ENCODE measurements at regions not wholly inside any gene's neighbourhood (a gene's known extent, or its start where the extent isn't known, plus 50 kb on each side); places are given as distances from the start of the nearest gene placed in this dataset.

DNA sequence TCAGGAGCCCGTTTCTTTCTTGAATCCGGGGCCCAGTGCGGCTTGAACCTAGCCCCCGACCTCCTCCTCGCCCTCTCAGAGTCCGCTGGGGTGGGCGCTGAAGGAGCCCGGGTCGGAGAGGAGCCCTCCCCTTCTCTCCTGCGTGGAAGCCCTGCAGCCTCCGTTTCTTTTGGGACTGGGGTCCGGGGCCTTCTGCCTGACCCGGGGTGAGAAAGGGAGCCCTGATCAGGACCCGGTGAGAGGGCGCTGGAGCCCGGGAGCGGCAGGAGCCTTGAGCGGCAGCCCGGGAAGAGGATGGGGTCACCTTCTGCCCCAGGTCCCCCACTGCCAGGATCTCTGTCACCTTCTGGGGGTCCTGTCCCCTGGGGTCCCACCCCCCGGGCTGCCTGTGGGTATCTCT lies 162.3 kb downstream of the ZNF33B start:
- Histone ChIP-seq H2BK15ac (ENCODE audit: low read depth, low read length) (no peak overlapping the region), H3K9me3 (ENCODE audit: control insufficient read depth, insufficient read depth, low read length) (peaks cover 2% of the 10 kb centered on the region), H3K14ac (replicated peaks; ENCODE audit: low read depth, low read length) (no peak overlapping the region), H3K4ac (ENCODE audit: low read depth, low read length) (no peak overlapping the region), H3K56ac (ENCODE audit: extremely low read depth, insufficient read depth, low read length) (no peak overlapping the region), H4K20me1 (ENCODE audit: insufficient read depth, low read length) (no peaks in the 10 kb centered on the region), H2AK9ac (replicated peaks; ENCODE audit: low read depth, low read length, poor library complexity) (no peak overlapping the region), H3K9ac (ENCODE audit: low read depth, low read length) (0 out of 2 replicates have a peak overlapping the region, but pooled peaks have one; percentile 52), H2BK120ac (ENCODE audit: low read depth, low read length) (no peak overlapping the region), H2AFZ (replicated peaks; ENCODE audit: low read length, poor library complexity) (peak overlapping the region; percentile 57), H3K23ac (ENCODE audit: low read depth, low read length) (no peak overlapping the region), H3K4me2 (ENCODE audit: low read depth, low read length) (peak overlapping the region; percentile 63; the same call in 1 of the 2 replicates), H4K8ac (ENCODE audit: low read depth in 2 of 2, low read length in 2 of 2) (no peak overlapping the region), H4K5ac (ENCODE audit: low read depth, low read length) (0 out of 2 replicates have a peak overlapping the region, but pooled peaks have one; percentile 18), H3K27me3 (ENCODE audit: control insufficient read depth, insufficient read depth, low read length) (no peaks in the 10 kb centered on the region), H3K4me1 (ENCODE audit: control insufficient read depth, insufficient read depth, low read length) (no peaks in the 10 kb centered on the region), H4K91ac (ENCODE audit: insufficient read depth, low read depth, low read length) (no peak overlapping the region), H2BK20ac (ENCODE audit: low read depth, low read length) (no peak overlapping the region), H3K36me3 (ENCODE audit: control insufficient read depth, insufficient read depth, low read length) (no peaks in the 10 kb centered on the region), H2BK5ac (ENCODE audit: low read depth, low read length, poor library complexity, severe bottlenecking) (no peak overlapping the region), H3K18ac (ENCODE audit: low read depth, low read length) (no peak overlapping the region), H3K9me1 (ENCODE audit: insufficient read depth, low read length) (no peaks in the 10 kb centered on the region), H3K4me3 (ENCODE audit: insufficient read depth, low read depth, low read length) (peak overlapping the region; percentile 59), H3K79me1 (ENCODE audit: low read depth in 1 of 2, low read length in 2 of 2) (no peaks in the 10 kb centered on the region), H3K27ac (ENCODE audit: insufficient read depth, low read length) (no peak overlapping the region), H2AK5ac (ENCODE audit: low read depth, low read length) (no peak overlapping the region)
- DNase-seq, result no peak
- in situ Hi-C loops (cut with MboI; ENCODE audit: low sequenced_read_pairs) (no loop called here), intact Hi-C loops (cut with micrococcal nuclease) (no loop called here), dilution Hi-C loops (cut with HindIII; ENCODE audit: low sequenced_read_pairs, unreplicated experiment) (no loop called here)
- TF ChIP-seq BHLHE40 (IDR thresholded peaks at IDR 0.05; ENCODE audit: low read depth, low read length) (no peak), MAFK (IDR thresholded peaks at IDR 0.05; ENCODE audit: low read depth, low read length) (no peak), CEBPB (IDR thresholded peaks at IDR 0.05; ENCODE audit: low read depth, low read length) (no peak), RFX5 (IDR thresholded peaks at IDR 0.05; ENCODE audit: low read depth, low read length) (no peak), CHD1 (IDR thresholded peaks at IDR 0.05; ENCODE audit: low read depth, low read length) (no peak), NFE2L2 (IDR thresholded peaks at IDR 0.05; ENCODE audit: low read depth, low read length) (no peak), RCOR1 (IDR thresholded peaks at IDR 0.05; ENCODE audit: insufficient replicate concordance, low read length) (no peak), MXI1 (IDR thresholded peaks at IDR 0.05; ENCODE audit: borderline replicate concordance, low read depth, low read length) (no peak), POLR2A (IDR thresholded peaks at IDR 0.05; ENCODE audit: low read depth, low read length) (no peak), FOS (IDR thresholded peaks at IDR 0.05; ENCODE audit: low read depth, low read length) (no peak)
- TF ChIP-seq, protein P1, sequence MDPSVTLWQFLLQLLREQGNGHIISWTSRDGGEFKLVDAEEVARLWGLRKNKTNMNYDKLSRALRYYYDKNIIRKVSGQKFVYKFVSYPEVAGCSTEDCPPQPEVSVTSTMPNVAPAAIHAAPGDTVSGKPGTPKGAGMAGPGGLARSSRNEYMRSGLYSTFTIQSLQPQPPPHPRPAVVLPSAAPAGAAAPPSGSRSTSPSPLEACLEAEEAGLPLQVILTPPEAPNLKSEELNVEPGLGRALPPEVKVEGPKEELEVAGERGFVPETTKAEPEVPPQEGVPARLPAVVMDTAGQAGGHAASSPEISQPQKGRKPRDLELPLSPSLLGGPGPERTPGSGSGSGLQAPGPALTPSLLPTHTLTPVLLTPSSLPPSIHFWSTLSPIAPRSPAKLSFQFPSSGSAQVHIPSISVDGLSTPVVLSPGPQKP (IDR thresholded peaks at IDR 0.05; ENCODE audit: borderline replicate concordance, low read depth, low read length), result no peak
- TF ChIP-seq, protein P2, sequence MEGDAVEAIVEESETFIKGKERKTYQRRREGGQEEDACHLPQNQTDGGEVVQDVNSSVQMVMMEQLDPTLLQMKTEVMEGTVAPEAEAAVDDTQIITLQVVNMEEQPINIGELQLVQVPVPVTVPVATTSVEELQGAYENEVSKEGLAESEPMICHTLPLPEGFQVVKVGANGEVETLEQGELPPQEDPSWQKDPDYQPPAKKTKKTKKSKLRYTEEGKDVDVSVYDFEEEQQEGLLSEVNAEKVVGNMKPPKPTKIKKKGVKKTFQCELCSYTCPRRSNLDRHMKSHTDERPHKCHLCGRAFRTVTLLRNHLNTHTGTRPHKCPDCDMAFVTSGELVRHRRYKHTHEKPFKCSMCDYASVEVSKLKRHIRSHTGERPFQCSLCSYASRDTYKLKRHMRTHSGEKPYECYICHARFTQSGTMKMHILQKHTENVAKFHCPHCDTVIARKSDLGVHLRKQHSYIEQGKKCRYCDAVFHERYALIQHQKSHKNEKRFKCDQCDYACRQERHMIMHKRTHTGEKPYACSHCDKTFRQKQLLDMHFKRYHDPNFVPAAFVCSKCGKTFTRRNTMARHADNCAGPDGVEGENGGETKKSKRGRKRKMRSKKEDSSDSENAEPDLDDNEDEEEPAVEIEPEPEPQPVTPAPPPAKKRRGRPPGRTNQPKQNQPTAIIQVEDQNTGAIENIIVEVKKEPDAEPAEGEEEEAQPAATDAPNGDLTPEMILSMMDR (conservative IDR thresholded peaks at IDR 0.05; ENCODE audit: low read depth, low read length), result no peak
- TF ChIP-seq, protein P3, sequence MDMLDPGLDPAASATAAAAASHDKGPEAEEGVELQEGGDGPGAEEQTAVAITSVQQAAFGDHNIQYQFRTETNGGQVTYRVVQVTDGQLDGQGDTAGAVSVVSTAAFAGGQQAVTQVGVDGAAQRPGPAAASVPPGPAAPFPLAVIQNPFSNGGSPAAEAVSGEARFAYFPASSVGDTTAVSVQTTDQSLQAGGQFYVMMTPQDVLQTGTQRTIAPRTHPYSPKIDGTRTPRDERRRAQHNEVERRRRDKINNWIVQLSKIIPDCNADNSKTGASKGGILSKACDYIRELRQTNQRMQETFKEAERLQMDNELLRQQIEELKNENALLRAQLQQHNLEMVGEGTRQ (IDR thresholded peaks at IDR 0.05; ENCODE audit: low read depth, low read length), result no peak
- 17% methylated on average over 2 of the region's 20 CpGs; no CpG with 5 or more reads in 1 of the 2 experiments for WGBS, 2 experiments (ENCODE audit: extremely low coverage in 2 of 2, insufficient read length in 1 of 2)
- ATAC-seq (ENCODE audit: low read depth), result peak; percentile 26; the same call in 1 of the 2 replicates
- no TSS peak for BruUV-seq (replicated peaks)
- ChIA-PET POLR2A (ENCODE audit: unreplicated experiment) (no interaction called here), CTCF (no interaction called here)
